Tibial artery (tissue), 4 donors: ENCODE measurements at regions not wholly inside any gene's neighbourhood (a gene's known extent, or its start where the extent isn't known, plus 50 kb on each side); places are given as distances from the start of the nearest gene placed in this dataset.

Experiments
- DNase-seq, 2 donors: peaks; one replicate each; pipeline ENCODE4 v3.0.0-alpha.2; 2019
- H3K27ac ChIP-seq, 2 donors: fragments of 200-600 bp; sonication (generic) in 1 of 2; 1 replicate in 1 of 2; 2 replicates in 1 of 2; pipeline ENCODE4 v1.5.1; 2018 to 2019; ENCODE audit warnings: mild to moderate bottlenecking in 1 of 2
- H3K27me3 ChIP-seq, 2 donors: fragments of 200-600 bp; sonication (generic) in 1 of 2; one replicate each; pipeline versions ENCODE4 v1.5.1 to v1.6.0; 2016 to 2019
- H3K36me3 ChIP-seq, 3 donors: fragments of 200-600 bp; sonication (generic) in 2 of 3; one replicate each; pipeline ENCODE4 v1.5.1; 2016 to 2019; ENCODE audit warnings: mild to moderate bottlenecking in 2 of 3
- H3K4me1 ChIP-seq, 4 donors: fragments of 200-600 bp; sonication (generic) in 2 of 4; 1 replicate in 3 of 4; 2 replicates in 1 of 4; pipeline ENCODE4 v1.5.1; 2016 to 2019
- H3K4me3 ChIP-seq, 2 donors: fragments of 200-600 bp; sonication (generic) in 1 of 2; 1 replicate in 1 of 2; 2 replicates in 1 of 2; pipeline ENCODE4 v1.5.1; 2018 to 2019; ENCODE audit warnings: mild to moderate bottlenecking in 2 of 2
- H3K9me3 ChIP-seq, 3 donors: fragments of 200-600 bp; sonication (generic) in 1 of 3; one replicate each; pipeline ENCODE4 v1.5.1; 2016 to 2019
- CTCF ChIP-seq, 2 experiments: fragments of 200-600 bp in 1 of 2; fragments of 450-650 bp in 1 of 2; IDR thresholded peaks; one replicate each; pipeline ENCODE4 v1.5.1; 2017 to 2019; ENCODE audit warnings: antibody characterized with exemption in 2 of 2, mild to moderate bottlenecking in 1 of 2, moderate library complexity in 1 of 2
- intact Hi-C: fragments of 100-400 bp; cut with DNase I; formaldehyde crosslinking; loops from one replicate; pipeline ENCODE4 v1.15.0; 2023; ENCODE audit warnings: low total_unique reads

- DNase-seq: no peak
- intact Hi-C loops: no loop called here
- TF ChIP-seq CTCF (IDR thresholded peaks at IDR 0.05): no peak
- Histone ChIP-seq H3K4me3 (no peak overlapping the region), H3K9me3 (no peaks in the 10 kb centered on the region), H3K27ac (no peak overlapping the region), H3K27me3 (no peaks in the 10 kb centered on the region), H3K4me1 (no peaks in the 10 kb centered on the region), H3K36me3 (no peaks in the 10 kb centered on the region)
These were observed 787.3 kb upstream of the KLHL1 start for GRCh38 chr13:70895599-70895998.

- H3K27me3 ChIP-seq: no peaks in the 10 kb centered on the region
- no peaks in the 10 kb centered on the region for H3K4me1 ChIP-seq
- no peak overlapping the region for H3K4me3 ChIP-seq
- H3K9me3 ChIP-seq: no peaks in the 10 kb centered on the region
- intact Hi-C loops: no loop called here
- no peaks in the 10 kb centered on the region for H3K36me3 ChIP-seq
- no peak overlapping the region for H3K27ac ChIP-seq
- no peak for DNase-seq
- TF ChIP-seq CTCF (IDR thresholded peaks at IDR 0.05): no peak
These were observed 786.0 kb upstream of the KLHL1 start for GRCh38 chr13:70894258-70894657.

GRCh38 chr13:70893832-70894231, 785.6 kb upstream of the KLHL1 start:
- TF ChIP-seq CTCF (IDR thresholded peaks at IDR 0.05): no peak
- Histone ChIP-seq H3K4me3 (no peak overlapping the region), H3K4me1 (no peaks in the 10 kb centered on the region), H3K36me3 (no peaks in the 10 kb centered on the region), H3K27me3 (no peaks in the 10 kb centered on the region), H3K9me3 (no peaks in the 10 kb centered on the region), H3K27ac (no peak overlapping the region)
- no peak for DNase-seq
- intact Hi-C loops: no loop called here

- Histone ChIP-seq H3K9me3 (no peaks in the 10 kb centered on the region), H3K36me3 (no peaks in the 10 kb centered on the region), H3K27me3 (no peaks in the 10 kb centered on the region), H3K4me1 (no peaks in the 10 kb centered on the region), H3K4me3 (no peak overlapping the region), H3K27ac (no peak overlapping the region)
- TF ChIP-seq CTCF (IDR thresholded peaks at IDR 0.05): no peak
- intact Hi-C loops: no loop called here
- no peak for DNase-seq
These were observed 782.0 kb upstream of the KLHL1 start for GRCh38 chr13:70890289-70890688.

DNA sequence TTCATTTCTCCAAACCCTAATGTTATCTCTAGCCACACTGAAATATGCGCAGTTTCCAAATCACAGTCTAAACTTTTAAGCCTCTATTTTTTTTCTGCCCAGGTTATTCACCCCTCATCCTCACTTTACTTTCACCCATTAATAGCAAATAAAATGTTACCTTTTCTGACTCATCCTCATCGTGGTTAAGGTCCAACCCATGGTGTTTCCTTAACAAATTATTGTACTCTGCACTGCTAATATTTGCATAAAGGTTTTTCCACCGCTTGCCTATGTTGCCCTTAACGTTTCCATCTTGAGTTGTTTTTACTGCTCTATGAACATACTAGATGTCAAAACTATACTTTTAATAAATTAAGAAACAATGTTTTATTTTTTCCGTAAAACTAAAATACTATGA, 780.9 kb upstream of the KLHL1 start:
- no peak for TF ChIP-seq CTCF (IDR thresholded peaks at IDR 0.05)
- intact Hi-C loops: no loop called here
- Histone ChIP-seq H3K9me3 (no peaks in the 10 kb centered on the region), H3K4me1 (no peaks in the 10 kb centered on the region), H3K27ac (no peak overlapping the region), H3K27me3 (no peaks in the 10 kb centered on the region), H3K36me3 (no peaks in the 10 kb centered on the region), H3K4me3 (no peak overlapping the region)
- no peak for DNase-seq

- intact Hi-C loops: no loop called here
- no peaks in the 10 kb centered on the region for H3K9me3 ChIP-seq
- DNase-seq: no peak
- H3K4me3 ChIP-seq: no peak overlapping the region
- H3K27ac ChIP-seq: no peak overlapping the region
- H3K36me3 ChIP-seq: no peaks in the 10 kb centered on the region
- H3K4me1 ChIP-seq: no peaks in the 10 kb centered on the region
- no peak for TF ChIP-seq CTCF (IDR thresholded peaks at IDR 0.05)
- H3K27me3 ChIP-seq: no peaks in the 10 kb centered on the region
These were observed 775.9 kb upstream of the KLHL1 start for GRCh38 chr13:70884196-70884595.
